ENCODE measurements at regions not wholly inside any gene's neighbourhood (a gene's known extent, or its start where the extent isn't known, plus 50 kb on each side); places are given as distances from the start of the nearest gene placed in this dataset.

- POLR2A ChIA-PET (ENCODE audit: low non-redundant PET), result no interaction called here
Observed at GRCh38 chrX:33989936-33990335, 142.2 kb downstream of the FAM47A start.

GRCh38 chrX:33987458-33987857, 144.7 kb downstream of the FAM47A start:
- ChIA-PET CTCF (no interaction called here), POLR2A (ENCODE audit: low non-redundant PET) (no interaction called here)
- no peak for TF ChIP-seq CTCF (conservative IDR thresholded peaks at IDR 0.05; ENCODE audit: low read depth)
- no peak overlapping the region for H3K27ac ChIP-seq
- no peak for DNase-seq (ENCODE audit: low spot score)

More at GRCh38 chrX:33989936-33990335, 142.2 kb downstream of the FAM47A start:
- TF ChIP-seq CTCF (conservative IDR thresholded peaks at IDR 0.05; ENCODE audit: low read depth), result no peak
- no peak overlapping the region for H3K27ac ChIP-seq
- CTCF ChIA-PET, result no interaction called here
- DNase-seq (ENCODE audit: low spot score), result no peak

GRCh38 chrX:33974676-33975075, 157.4 kb downstream of the FAM47A start:
- TF ChIP-seq CTCF (conservative IDR thresholded peaks at IDR 0.05; ENCODE audit: low read depth), result no peak
- CTCF ChIA-PET, result no interaction called here
- no peak overlapping the region for H3K27ac ChIP-seq
- no peak for DNase-seq (ENCODE audit: low spot score)
- POLR2A ChIA-PET (ENCODE audit: low non-redundant PET), result no interaction called here

- DNase-seq (ENCODE audit: low spot score), result no peak
- ChIA-PET POLR2A (ENCODE audit: low non-redundant PET) (no interaction called here), CTCF (no interaction called here)
- TF ChIP-seq CTCF (conservative IDR thresholded peaks at IDR 0.05; ENCODE audit: low read depth), result no peak
- no peak overlapping the region for H3K27ac ChIP-seq
Observed at GRCh38 chrX:33970028-33970967, 161.8 kb downstream of the FAM47A start.

- ChIA-PET CTCF (no interaction called here), POLR2A (ENCODE audit: low non-redundant PET) (no interaction called here)
- TF ChIP-seq CTCF (conservative IDR thresholded peaks at IDR 0.05; ENCODE audit: low read depth), result no peak
- no peak overlapping the region for H3K27ac ChIP-seq
- DNase-seq (ENCODE audit: low spot score), result no peak
Observed at GRCh38 chrX:33969105-33969504, 163.0 kb downstream of the FAM47A start.

- ChIA-PET CTCF (no interaction called here), POLR2A (ENCODE audit: low non-redundant PET) (no interaction called here)
Observed at GRCh38 chrX:33968611-33969010, 163.5 kb downstream of the FAM47A start.

More at GRCh38 chrX:33968611-33969010, 163.5 kb downstream of the FAM47A start:
- DNase-seq (ENCODE audit: low spot score), result no peak
- no peak for TF ChIP-seq CTCF (conservative IDR thresholded peaks at IDR 0.05; ENCODE audit: low read depth)
- no peak overlapping the region for H3K27ac ChIP-seq
